ENCODE measurements at regions not wholly inside any gene's neighbourhood (a gene's known extent, or its start where the extent isn't known, plus 50 kb on each side); places are given as distances from the start of the nearest gene placed in this dataset.

- ATAC-seq (no peak), DNase-seq (ENCODE audit: low spot score) (no peak)
- Histone ChIP-seq H3K36me3 (ENCODE audit: insufficient read depth) (no peaks in the 10 kb centered on the region), H3K9me2 (ENCODE audit: insufficient read depth) (no peaks in the 10 kb centered on the region), H3F3A (replicated peaks; ENCODE audit: low read depth) (no peaks in the 10 kb centered on the region), H3K4me3 (no peak overlapping the region), H3K27me3 (ENCODE audit: insufficient read depth) (no peaks in the 10 kb centered on the region), H2AFZ (no peak overlapping the region), H3K27ac (ENCODE audit: low read depth) (no peak overlapping the region), H3K79me2 (replicated peaks; ENCODE audit: insufficient read depth) (no peaks in the 10 kb centered on the region), H3K4me1 (ENCODE audit: insufficient read depth) (peaks cover 15% of the 10 kb centered on the region; the same call in 1 of the 2 replicates), H4K20me1 (replicated peaks; ENCODE audit: insufficient read depth) (no peaks in the 10 kb centered on the region), H3K4me2 (no peak overlapping the region)
- H3K36me3 Mint-ChIP-seq (ENCODE audit: low read depth), result no peaks in the 10 kb centered on the region
- no peaks in the 10 kb centered on the region for H3K27me3 Mint-ChIP-seq (ENCODE audit: insufficient read depth, low read depth, poor library complexity)
- TF ChIP-seq ZNF114 (CRISPR knock-in tag; IDR thresholded peaks at IDR 0.05) (no peak), EZH2phosphoT487 (IDR thresholded peaks at IDR 0.05; ENCODE audit: unreplicated experiment) (no peak), JUNB (IDR thresholded peaks at IDR 0.05; ENCODE audit: unreplicated experiment) (no peak), ZNF462 (CRISPR knock-in tag; IDR thresholded peaks at IDR 0.05) (no peak), ZNF331 (CRISPR knock-in tag; IDR thresholded peaks at IDR 0.05; ENCODE audit: low read depth) (no peak), POLR2AphosphoS5 (IDR thresholded peaks at IDR 0.05; ENCODE audit: low read depth) (no peak), EZH2 (IDR thresholded peaks at IDR 0.05; ENCODE audit: low read depth, unreplicated experiment) (no peak), STAT1 (IDR thresholded peaks at IDR 0.05; ENCODE audit: unreplicated experiment) (no peak)
- TF ChIP-seq, protein P1, sequence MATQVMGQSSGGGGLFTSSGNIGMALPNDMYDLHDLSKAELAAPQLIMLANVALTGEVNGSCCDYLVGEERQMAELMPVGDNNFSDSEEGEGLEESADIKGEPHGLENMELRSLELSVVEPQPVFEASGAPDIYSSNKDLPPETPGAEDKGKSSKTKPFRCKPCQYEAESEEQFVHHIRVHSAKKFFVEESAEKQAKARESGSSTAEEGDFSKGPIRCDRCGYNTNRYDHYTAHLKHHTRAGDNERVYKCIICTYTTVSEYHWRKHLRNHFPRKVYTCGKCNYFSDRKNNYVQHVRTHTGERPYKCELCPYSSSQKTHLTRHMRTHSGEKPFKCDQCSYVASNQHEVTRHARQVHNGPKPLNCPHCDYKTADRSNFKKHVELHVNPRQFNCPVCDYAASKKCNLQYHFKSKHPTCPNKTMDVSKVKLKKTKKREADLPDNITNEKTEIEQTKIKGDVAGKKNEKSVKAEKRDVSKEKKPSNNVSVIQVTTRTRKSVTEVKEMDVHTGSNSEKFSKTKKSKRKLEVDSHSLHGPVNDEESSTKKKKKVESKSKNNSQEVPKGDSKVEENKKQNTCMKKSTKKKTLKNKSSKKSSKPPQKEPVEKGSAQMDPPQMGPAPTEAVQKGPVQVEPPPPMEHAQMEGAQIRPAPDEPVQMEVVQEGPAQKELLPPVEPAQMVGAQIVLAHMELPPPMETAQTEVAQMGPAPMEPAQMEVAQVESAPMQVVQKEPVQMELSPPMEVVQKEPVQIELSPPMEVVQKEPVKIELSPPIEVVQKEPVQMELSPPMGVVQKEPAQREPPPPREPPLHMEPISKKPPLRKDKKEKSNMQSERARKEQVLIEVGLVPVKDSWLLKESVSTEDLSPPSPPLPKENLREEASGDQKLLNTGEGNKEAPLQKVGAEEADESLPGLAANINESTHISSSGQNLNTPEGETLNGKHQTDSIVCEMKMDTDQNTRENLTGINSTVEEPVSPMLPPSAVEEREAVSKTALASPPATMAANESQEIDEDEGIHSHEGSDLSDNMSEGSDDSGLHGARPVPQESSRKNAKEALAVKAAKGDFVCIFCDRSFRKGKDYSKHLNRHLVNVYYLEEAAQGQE (IDR thresholded peaks at IDR 0.05; ENCODE audit: unreplicated experiment), result no peak
- TF ChIP-seq, protein P2, sequence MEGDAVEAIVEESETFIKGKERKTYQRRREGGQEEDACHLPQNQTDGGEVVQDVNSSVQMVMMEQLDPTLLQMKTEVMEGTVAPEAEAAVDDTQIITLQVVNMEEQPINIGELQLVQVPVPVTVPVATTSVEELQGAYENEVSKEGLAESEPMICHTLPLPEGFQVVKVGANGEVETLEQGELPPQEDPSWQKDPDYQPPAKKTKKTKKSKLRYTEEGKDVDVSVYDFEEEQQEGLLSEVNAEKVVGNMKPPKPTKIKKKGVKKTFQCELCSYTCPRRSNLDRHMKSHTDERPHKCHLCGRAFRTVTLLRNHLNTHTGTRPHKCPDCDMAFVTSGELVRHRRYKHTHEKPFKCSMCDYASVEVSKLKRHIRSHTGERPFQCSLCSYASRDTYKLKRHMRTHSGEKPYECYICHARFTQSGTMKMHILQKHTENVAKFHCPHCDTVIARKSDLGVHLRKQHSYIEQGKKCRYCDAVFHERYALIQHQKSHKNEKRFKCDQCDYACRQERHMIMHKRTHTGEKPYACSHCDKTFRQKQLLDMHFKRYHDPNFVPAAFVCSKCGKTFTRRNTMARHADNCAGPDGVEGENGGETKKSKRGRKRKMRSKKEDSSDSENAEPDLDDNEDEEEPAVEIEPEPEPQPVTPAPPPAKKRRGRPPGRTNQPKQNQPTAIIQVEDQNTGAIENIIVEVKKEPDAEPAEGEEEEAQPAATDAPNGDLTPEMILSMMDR (conservative IDR thresholded peaks at IDR 0.05; ENCODE audit: low read depth in 2 of 2), result no peak
- H3K4me3 Mint-ChIP-seq, result no peak overlapping the region
- peaks cover 13% of the 10 kb centered on the region for H3K4me1 Mint-ChIP-seq
- no peak overlapping the region for H3K27ac Mint-ChIP-seq
- no peaks in the 10 kb centered on the region for H3K9me3 Mint-ChIP-seq
Measured at GRCh38 chr3:64764386-64764929, 76.7 kb upstream of the ADAMTS9 start.
